GM23338 (cell line): ENCODE measurements at regions not wholly inside any gene's neighbourhood (a gene's known extent, or its start where the extent isn't known, plus 50 kb on each side); places are given as distances from the start of the nearest gene placed in this dataset.

Experiments
- ATAC-seq: fragments of 200-7000 bp; cut with Tn5 transposase; 3 replicates; pipeline ENCODE4 v1.9.1; 2020
- DNase-seq: peaks from one replicate; pipeline ENCODE4 v3.0.0-alpha.2; 2015; ENCODE audit warnings: low spot score
- H2AFZ ChIP-seq: fragments of 200-600 bp; sonication (generic); 2 replicates; pipeline ENCODE4 v1.8.0; 2016; ENCODE audit warnings: antibody characterized with exemption, mild to moderate bottlenecking, moderate library complexity
- H3F3A ChIP-seq: fragments of 200-600 bp; sonication (generic); replicated peaks from 2 replicates; pipeline ENCODE4 v1.8.0; 2017; ENCODE audit warnings: antibody characterized with exemption, mixed run types, low read depth
- H3K27ac ChIP-seq: fragments of 200-600 bp; sonication (generic); 2 replicates; pipeline ENCODE4 v1.6.1; 2016; ENCODE audit warnings: low read depth
- H3K27me3 ChIP-seq: fragments of 200-600 bp; sonication (generic); 2 replicates; pipeline ENCODE4 v1.8.0; 2016; ENCODE audit warnings: mild to moderate bottlenecking, mixed run types, moderate library complexity; ENCODE audit not compliant: insufficient read depth
- H3K36me3 ChIP-seq: fragments of 200-600 bp; sonication (generic); 2 replicates; pipeline ENCODE4 v1.8.0; 2016; ENCODE audit warnings: mild to moderate bottlenecking; ENCODE audit not compliant: insufficient read depth
- H3K4me1 ChIP-seq: fragments of 200-600 bp; sonication (generic); 2 replicates; pipeline ENCODE4 v1.8.0; 2016; ENCODE audit warnings: mild to moderate bottlenecking, moderate library complexity; ENCODE audit not compliant: insufficient read depth
- H3K4me2 ChIP-seq: fragments of 200-600 bp; sonication (generic); 2 replicates; pipeline ENCODE4 v1.7.1; 2017; ENCODE audit warnings: mixed run types
- H3K4me3 ChIP-seq: fragments of 200-600 bp; sonication (generic); 2 replicates; pipeline ENCODE4 v1.6.1; 2016; ENCODE audit warnings: mixed run types
- H3K79me2 ChIP-seq: fragments of 200-600 bp; sonication (generic); replicated peaks from 2 replicates; pipeline ENCODE4 v1.8.0; 2017; ENCODE audit warnings: mild to moderate bottlenecking; ENCODE audit not compliant: insufficient read depth
- H3K9me2 ChIP-seq: fragments of 200-600 bp; sonication (generic); 2 replicates; pipeline ENCODE4 v1.8.0; 2017; ENCODE audit not compliant: insufficient read depth
- H4K20me1 ChIP-seq: fragments of 200-600 bp; sonication (generic); replicated peaks from 2 replicates; pipeline ENCODE4 v1.8.0; 2017; ENCODE audit warnings: mild to moderate bottlenecking; ENCODE audit not compliant: insufficient read depth
- H3K27ac Mint-ChIP-seq: 2 replicates; pipeline ENCODE4 v1.8.0; 2020; ENCODE audit warnings: inconsistent platforms, mild to moderate bottlenecking, moderate library complexity, mixed read lengths
- H3K27me3 Mint-ChIP-seq: 3 replicates; pipeline ENCODE4 v1.8.0; 2022; ENCODE audit warnings: low read depth, mild to moderate bottlenecking, moderate library complexity, mixed read lengths, inconsistent platforms; ENCODE audit not compliant: insufficient read depth, poor library complexity
- H3K36me3 Mint-ChIP-seq: 3 replicates; pipeline ENCODE4 v1.8.0; 2021; ENCODE audit warnings: low read depth, mild to moderate bottlenecking, inconsistent platforms, moderate library complexity, mixed read lengths
- H3K4me1 Mint-ChIP-seq: 3 replicates; pipeline ENCODE4 v1.8.0; 2020; ENCODE audit warnings: mild to moderate bottlenecking, inconsistent platforms, mixed read lengths
- H3K4me3 Mint-ChIP-seq: 3 replicates; pipeline ENCODE4 v1.8.0; 2021; ENCODE audit warnings: moderate library complexity, mild to moderate bottlenecking, inconsistent platforms, mixed read lengths
- H3K9me3 Mint-ChIP-seq: 3 replicates; pipeline ENCODE4 v1.8.0; 2020; ENCODE audit warnings: moderate library complexity, mild to moderate bottlenecking, inconsistent platforms, mixed read lengths
- NANOG ChIP-seq: IDR thresholded peaks from 2 replicates; pipeline ENCODE4 v1.6.1; 2016; ENCODE audit warnings: antibody characterized with exemption, borderline replicate concordance
- ZNF462 ChIP-seq: fragments of 250-450 bp; sonication (Bioruptor Pico); IDR thresholded peaks from 2 replicates; pipeline ENCODE4 v1.5.0; 2020; ENCODE audit warnings: mild to moderate bottlenecking, moderate library complexity

- no peak overlapping the region for H3K27ac ChIP-seq
Measured at GRCh38 chr3:89955156-89955555, 847.7 kb downstream of the EPHA3 start.

More at GRCh38 chr3:89955156-89955555, 847.7 kb downstream of the EPHA3 start:
- TF ChIP-seq NANOG = no peak
- TF ChIP-seq ZNF462 (CRISPR knock-in tag) = no peak
- Mint-ChIP-seq H3K27ac (no peak overlapping the region), H3K36me3 (peaks cover 8% of the 10 kb centered on the region), H3K4me1 (peaks cover 7% of the 10 kb centered on the region; the same call in 2 of the 3 replicates), H3K9me3 (peaks cover 7% of the 10 kb centered on the region; the same call in 2 of the 3 replicates), H3K4me3 (no peak overlapping the region), H3K27me3 (peaks cover 5% of the 10 kb centered on the region)
- no peaks in the 10 kb centered on the region for H3K27me3 ChIP-seq
- H3K4me1 ChIP-seq = 0 out of 2 replicates have a peak, but pooled peaks cover 4% of the 10 kb centered on the region
- no peak overlapping the region for H2AFZ ChIP-seq
- H3K79me2 ChIP-seq = no peaks in the 10 kb centered on the region
- H3K36me3 ChIP-seq = no peaks in the 10 kb centered on the region
- no peak overlapping the region for H3K4me2 ChIP-seq
- H4K20me1 ChIP-seq = no peaks in the 10 kb centered on the region
- H3F3A ChIP-seq = no peaks in the 10 kb centered on the region
- peaks cover 14% of the 10 kb centered on the region for H3K9me2 ChIP-seq
- H3K4me3 ChIP-seq = no peak overlapping the region
- ATAC-seq = no peak
- DNase-seq = no peak
